HepG2 (cell line): ENCODE measurements at regions not wholly inside any gene's neighbourhood (a gene's known extent, or its start where the extent isn't known, plus 50 kb on each side); places are given as distances from the start of the nearest gene placed in this dataset.

Experiments
- ATAC-seq: fragments of 200-7000 bp; cut with Tn5 transposase; 3 replicates; pipeline ENCODE4 v1.9.1; 2020; ENCODE audit warnings: mild to moderate bottlenecking, moderate library complexity
- BruUV-seq: library from RNA; stranded (reverse); fragments of 400-500 nt; replicated peaks from 2 replicates; lab custom pipeline; 2021; lab: Mats Ljungman, UMichigan
- CTCF ChIA-PET: fragments of 300-600 bp; formaldehyde crosslinking; extraction: SDS; loops from one replicate; lab custom pipeline; 2021; ENCODE audit warnings: low total read pairs, inconsistent platforms, low intra/inter-chr PET ratio; lab: Yijun Ruan, JAX
- POLR2A ChIA-PET: fragments of 350-600 bp; sonication (Branson Sonifier 250); formaldehyde crosslinking; loops from one replicate; lab custom pipeline; 2020; ENCODE audit warnings: antibody characterized with exemption, inconsistent platforms; lab: Yijun Ruan, JAX
- DNase-seq: peaks from one replicate; pipeline ENCODE4 v3.0.0-alpha.2; 2015; ENCODE audit warnings: low spot score
- FAIRE-seq: peaks from 3 replicates; lab custom pipeline; 2011; peaks lifted over from hg19 to GRCh38; lab: Jason Lieb, UNC
- H2AFZ ChIP-seq: one replicate; pipeline ENCODE4 v1.6.1; 2011; ENCODE audit warnings: low read length, inconsistent platforms
- H3K27ac ChIP-seq: fragments of 300-600 bp; 3 replicates; pipeline ENCODE4 v1.8.0; 2011; ENCODE audit warnings: mixed run types, mild to moderate bottlenecking, mixed read lengths, low read length, inconsistent platforms; ENCODE audit not compliant: insufficient read depth; ENCODE audit errors: extremely low read length
- H3K27me3 ChIP-seq, 2 experiments: fragments of 200-600 bp in 1 of 2; 2 replicates in 1 of 2; 3 replicates in 1 of 2; pipeline versions ENCODE4 v1.6.0 to v1.8.0; 2011; ENCODE audit warnings: low read length in 2 of 2, mild to moderate bottlenecking in 2 of 2, moderate library complexity in 2 of 2, inconsistent platforms in 1 of 2; ENCODE audit not compliant: insufficient read depth in 2 of 2, control insufficient read depth in 1 of 2
- H3K36me3 ChIP-seq, 2 experiments: fragments of 200-600 bp in 1 of 2; replicated peaks in 1 of 2; 2 replicates in 1 of 2; 3 replicates in 1 of 2; pipeline versions ENCODE4 v1.5.1 to v1.8.0; 2011; ENCODE audit warnings: low read length in 2 of 2, inconsistent platforms in 1 of 2; ENCODE audit not compliant: insufficient read depth in 2 of 2, control insufficient read depth in 1 of 2
- H3K4me1 ChIP-seq: 2 replicates; pipeline ENCODE4 v1.5.1; 2012; ENCODE audit warnings: low read length, inconsistent platforms; ENCODE audit not compliant: insufficient read depth
- H3K4me2 ChIP-seq: 2 replicates; pipeline ENCODE4 v1.6.0; 2011; ENCODE audit warnings: low read depth, low read length, inconsistent platforms
- H3K4me3 ChIP-seq, 3 experiments: fragments of 200-600 bp in 1 of 3; sonication (generic), shearing (Covaris generic) in 1 of 3; replicated peaks in 1 of 3; 2 replicates each; pipeline ENCODE4 v1.5.1; 2011 to 2016; ENCODE audit warnings: low read length in 3 of 3, inconsistent platforms in 2 of 3, low read depth in 2 of 3, mild to moderate bottlenecking in 2 of 3, control low read depth in 1 of 3, mixed read lengths in 1 of 3; ENCODE audit not compliant: insufficient read depth in 1 of 3
- H3K79me2 ChIP-seq: one replicate; pipeline ENCODE4 v1.6.1; 2011; ENCODE audit warnings: low read length, inconsistent platforms; ENCODE audit not compliant: insufficient read depth
- H3K9ac ChIP-seq: 2 replicates; pipeline ENCODE4 v1.6.0; 2011; ENCODE audit warnings: mild to moderate bottlenecking, low read depth, low read length, inconsistent platforms; ENCODE audit not compliant: insufficient read depth
- H3K9me3 ChIP-seq: 2 replicates; pipeline ENCODE4 v1.5.1; 2012; ENCODE audit warnings: mild to moderate bottlenecking, low read length
- H4K20me1 ChIP-seq: 2 replicates; pipeline ENCODE4 v1.6.0; 2011; ENCODE audit warnings: inconsistent platforms, mild to moderate bottlenecking, low read length, moderate library complexity; ENCODE audit not compliant: insufficient read depth
- GLI4 ChIP-seq: sonication (generic); formaldehyde crosslinking; IDR thresholded peaks from 2 replicates; pipeline ENCODE4 v1.5.1; 2020; ENCODE audit warnings: missing genetic modification reagents, mild to moderate bottlenecking, moderate library complexity, borderline replicate concordance
- SMYD3 ChIP-seq: sonication (generic); formaldehyde crosslinking; IDR thresholded peaks from 2 replicates; pipeline ENCODE4 v1.8.1; 2023; ENCODE audit warnings: mild to moderate bottlenecking, missing genetic modification reagents
- ZNF101 ChIP-seq: sonication (generic); formaldehyde crosslinking; IDR thresholded peaks from 2 replicates; pipeline ENCODE4 v1.4.0; 2020; ENCODE audit warnings: mild to moderate bottlenecking, low read depth, missing genetic modification reagents, borderline replicate concordance
- ZNF143 ChIP-seq: sonication (generic); formaldehyde crosslinking; IDR thresholded peaks from 2 replicates; pipeline ENCODE4 v1.4.0; 2020; ENCODE audit warnings: missing genetic modification reagents
- ZNF550 ChIP-seq: sonication (generic); formaldehyde crosslinking; IDR thresholded peaks from 2 replicates; pipeline ENCODE4 v1.4.0; 2020; ENCODE audit warnings: mild to moderate bottlenecking, missing genetic modification reagents, borderline replicate concordance
- ZNF563 ChIP-seq: sonication (generic); formaldehyde crosslinking; IDR thresholded peaks from 2 replicates; pipeline ENCODE4 v1.8.0; 2022; ENCODE audit warnings: mild to moderate bottlenecking, moderate library complexity, missing genetic modification reagents
- ZSCAN12 ChIP-seq: sonication (generic); formaldehyde crosslinking; IDR thresholded peaks from 2 replicates; pipeline ENCODE4 v1.9.0; 2021; ENCODE audit warnings: mild to moderate bottlenecking, missing genetic modification reagents
- ZSCAN31 ChIP-seq: sonication (generic); formaldehyde crosslinking; IDR thresholded peaks from 2 replicates; pipeline ENCODE4 v1.5.0; 2020; ENCODE audit warnings: low read depth, mild to moderate bottlenecking, missing genetic modification reagents
- WGBS: methylation state at CpG from one replicate; pipeline ENCODE4 v1.1.6; 2017; ENCODE audit warnings: low lambda C conversion rate; 5-methylcytosine and 5-hydroxymethylcytosine counted together
- in situ Hi-C: cut with HindIII; loops from 2 replicates; pipeline ENCODE4 v1.10.0; 2017; ENCODE audit warnings: low pct_unique_long_range_greater_than_20kb; ENCODE audit not compliant: extremely low pct_ligation_motif_present
- intact Hi-C: fragments of 100-400 bp; cut with micrococcal nuclease; formaldehyde crosslinking; loops from one replicate; pipeline ENCODE4 v1.10.0; 2022; ENCODE audit not compliant: unreplicated experiment
- TF ChIP-seq, protein P1 (sequence below): sonication (generic); formaldehyde crosslinking; IDR thresholded peaks from 2 replicates; pipeline ENCODE4 v1.4.0; 2020; ENCODE audit warnings: missing genetic modification reagents, borderline replicate concordance
- TF ChIP-seq, protein P2 (sequence below): sonication (generic); formaldehyde crosslinking; IDR thresholded peaks from 2 replicates; pipeline ENCODE4 v1.5.1; 2020; ENCODE audit warnings: mild to moderate bottlenecking, missing genetic modification reagents
- TF ChIP-seq, protein P3 (sequence below): sonication (generic); formaldehyde crosslinking; IDR thresholded peaks from 2 replicates; pipeline ENCODE4 v1.4.0; 2020; ENCODE audit warnings: missing genetic modification reagents; ENCODE audit errors: not compliant biosample characterization
- TF ChIP-seq, protein P4 (sequence below): fragments of 450-650 bp; IDR thresholded peaks from 2 replicates; pipeline ENCODE4 v1.6.1; 2016

DNA sequence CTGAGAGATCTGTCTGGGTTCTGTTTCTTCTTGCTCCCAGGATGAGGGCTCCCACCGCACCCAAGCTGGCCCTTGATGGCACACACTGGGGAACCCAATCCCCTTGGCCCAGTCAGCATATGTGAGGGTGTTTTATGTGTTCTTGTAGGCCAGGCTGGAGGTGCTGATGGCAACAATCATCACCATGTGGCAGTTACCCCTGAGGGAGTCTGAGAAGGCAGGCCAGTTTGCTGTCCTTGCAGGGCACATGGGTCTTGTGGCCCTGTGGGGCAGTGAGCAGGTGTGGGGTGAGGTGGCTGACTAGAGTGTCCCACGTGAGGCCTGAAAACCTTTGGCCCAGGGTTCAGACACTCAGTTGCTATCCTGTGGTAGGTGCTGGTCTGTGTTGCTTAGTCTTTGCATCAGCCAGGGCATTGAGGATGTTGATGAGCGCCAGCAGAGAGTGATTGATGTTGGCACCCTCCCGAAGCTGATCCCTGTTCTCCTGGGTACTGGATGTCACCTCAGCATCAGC lies 2183.0 kb downstream of the TP53TG3F start:
- 0% methylated on average over 2 of the region's 4 CpGs for WGBS

More for the DNA sequence above, 2183.0 kb downstream of the TP53TG3F start:
- in situ Hi-C loops: no loop called here
- CTCF ChIA-PET: no interaction called here
- Histone ChIP-seq H3K4me2 (no peak overlapping the region), H3K9ac (no peak overlapping the region), H3K4me3 (no peak overlapping the region), H3K4me1 (no peaks in the 10 kb centered on the region), H3K9me3 (peaks cover 93% of the 10 kb centered on the region), H3K27ac (no peak overlapping the region), H3K27me3 (no peaks in the 10 kb centered on the region), H3K79me2 (no peaks in the 10 kb centered on the region), H2AFZ (no peak overlapping the region), H4K20me1 (no peaks in the 10 kb centered on the region), H3K36me3 (no peaks in the 10 kb centered on the region)
- DNase-seq: no peak
- TF ChIP-seq ZNF143 (CRISPR knock-in tag) (no peak), ZSCAN12 (CRISPR knock-in tag) (no peak), ZNF563 (no peak), ZNF101 (CRISPR knock-in tag) (no peak), ZNF550 (CRISPR knock-in tag) (no peak), ZSCAN31 (no peak), SMYD3 (CRISPR knock-in tag) (no peak), GLI4 (CRISPR knock-in tag) (no peak)
- TF ChIP-seq, protein P1, sequence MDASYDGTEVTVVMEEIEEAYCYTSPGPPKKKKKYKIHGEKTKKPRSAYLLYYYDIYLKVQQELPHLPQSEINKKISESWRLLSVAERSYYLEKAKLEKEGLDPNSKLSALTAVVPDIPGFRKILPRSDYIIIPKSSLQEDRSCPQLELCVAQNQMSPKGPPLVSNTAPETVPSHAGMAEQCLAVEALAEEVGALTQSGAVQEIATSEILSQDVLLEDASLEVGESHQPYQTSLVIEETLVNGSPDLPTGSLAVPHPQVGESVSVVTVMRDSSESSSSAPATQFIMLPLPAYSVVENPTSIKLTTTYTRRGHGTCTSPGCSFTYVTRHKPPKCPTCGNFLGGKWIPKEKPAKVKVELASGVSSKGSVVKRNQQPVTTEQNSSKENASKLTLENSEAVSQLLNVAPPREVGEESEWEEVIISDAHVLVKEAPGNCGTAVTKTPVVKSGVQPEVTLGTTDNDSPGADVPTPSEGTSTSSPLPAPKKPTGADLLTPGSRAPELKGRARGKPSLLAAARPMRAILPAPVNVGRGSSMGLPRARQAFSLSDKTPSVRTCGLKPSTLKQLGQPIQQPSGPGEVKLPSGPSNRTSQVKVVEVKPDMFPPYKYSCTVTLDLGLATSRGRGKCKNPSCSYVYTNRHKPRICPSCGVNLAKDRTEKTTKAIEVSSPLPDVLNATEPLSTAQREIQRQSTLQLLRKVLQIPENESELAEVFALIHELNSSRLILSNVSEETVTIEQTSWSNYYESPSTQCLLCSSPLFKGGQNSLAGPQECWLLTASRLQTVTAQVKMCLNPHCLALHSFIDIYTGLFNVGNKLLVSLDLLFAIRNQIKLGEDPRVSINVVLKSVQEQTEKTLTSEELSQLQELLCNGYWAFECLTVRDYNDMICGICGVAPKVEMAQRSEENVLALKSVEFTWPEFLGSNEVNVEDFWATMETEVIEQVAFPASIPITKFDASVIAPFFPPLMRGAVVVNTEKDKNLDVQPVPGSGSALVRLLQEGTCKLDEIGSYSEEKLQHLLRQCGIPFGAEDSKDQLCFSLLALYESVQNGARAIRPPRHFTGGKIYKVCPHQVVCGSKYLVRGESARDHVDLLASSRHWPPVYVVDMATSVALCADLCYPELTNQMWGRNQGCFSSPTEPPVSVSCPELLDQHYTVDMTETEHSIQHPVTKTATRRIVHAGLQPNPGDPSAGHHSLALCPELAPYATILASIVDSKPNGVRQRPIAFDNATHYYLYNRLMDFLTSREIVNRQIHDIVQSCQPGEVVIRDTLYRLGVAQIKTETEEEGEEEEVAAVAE (CRISPR knock-in tag): no peak
- TF ChIP-seq, protein P2, sequence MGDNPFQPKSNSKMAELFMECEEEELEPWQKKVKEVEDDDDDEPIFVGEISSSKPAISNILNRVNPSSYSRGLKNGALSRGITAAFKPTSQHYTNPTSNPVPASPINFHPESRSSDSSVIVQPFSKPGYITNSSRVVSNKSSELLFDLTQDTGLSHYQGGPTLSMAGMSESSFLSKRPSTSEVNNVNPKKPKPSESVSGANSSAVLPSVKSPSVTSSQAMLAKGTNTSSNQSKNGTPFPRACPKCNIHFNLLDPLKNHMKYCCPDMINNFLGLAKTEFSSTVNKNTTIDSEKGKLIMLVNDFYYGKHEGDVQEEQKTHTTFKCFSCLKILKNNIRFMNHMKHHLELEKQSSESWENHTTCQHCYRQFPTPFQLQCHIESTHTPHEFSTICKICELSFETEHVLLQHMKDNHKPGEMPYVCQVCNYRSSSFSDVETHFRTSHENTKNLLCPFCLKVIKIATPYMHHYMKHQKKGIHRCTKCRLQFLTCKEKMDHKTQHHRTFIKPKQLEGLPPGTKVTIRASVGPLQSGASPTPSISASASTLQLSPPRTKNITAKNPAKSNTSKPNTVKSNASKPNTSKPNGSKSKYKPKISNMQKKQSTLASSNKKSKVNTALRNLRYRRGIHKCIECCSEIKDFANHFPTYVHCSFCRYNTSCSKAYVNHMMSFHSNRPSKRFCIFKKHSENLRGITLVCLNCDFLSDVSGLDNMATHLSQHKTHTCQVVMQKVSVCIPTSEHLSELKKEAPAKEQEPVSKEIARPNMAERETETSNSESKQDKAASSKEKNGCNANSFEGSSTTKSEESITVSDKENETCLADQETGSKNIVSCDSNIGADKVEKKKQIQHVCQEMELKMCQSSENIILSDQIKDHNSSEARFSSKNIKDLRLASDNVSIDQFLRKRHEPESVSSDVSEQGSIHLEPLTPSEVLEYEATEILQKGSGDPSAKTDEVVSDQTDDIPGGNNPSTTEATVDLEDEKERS: no peak
- TF ChIP-seq, protein P3, sequence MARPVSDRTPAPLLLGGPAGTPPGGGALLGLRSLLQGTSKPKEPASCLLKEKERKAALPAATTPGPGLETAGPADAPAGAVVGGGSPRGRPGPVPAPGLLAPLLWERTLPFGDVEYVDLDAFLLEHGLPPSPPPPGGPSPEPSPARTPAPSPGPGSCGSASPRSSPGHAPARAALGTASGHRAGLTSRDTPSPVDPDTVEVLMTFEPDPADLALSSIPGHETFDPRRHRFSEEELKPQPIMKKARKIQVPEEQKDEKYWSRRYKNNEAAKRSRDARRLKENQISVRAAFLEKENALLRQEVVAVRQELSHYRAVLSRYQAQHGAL (CRISPR knock-in tag): no peak
- TF ChIP-seq, protein P4, sequence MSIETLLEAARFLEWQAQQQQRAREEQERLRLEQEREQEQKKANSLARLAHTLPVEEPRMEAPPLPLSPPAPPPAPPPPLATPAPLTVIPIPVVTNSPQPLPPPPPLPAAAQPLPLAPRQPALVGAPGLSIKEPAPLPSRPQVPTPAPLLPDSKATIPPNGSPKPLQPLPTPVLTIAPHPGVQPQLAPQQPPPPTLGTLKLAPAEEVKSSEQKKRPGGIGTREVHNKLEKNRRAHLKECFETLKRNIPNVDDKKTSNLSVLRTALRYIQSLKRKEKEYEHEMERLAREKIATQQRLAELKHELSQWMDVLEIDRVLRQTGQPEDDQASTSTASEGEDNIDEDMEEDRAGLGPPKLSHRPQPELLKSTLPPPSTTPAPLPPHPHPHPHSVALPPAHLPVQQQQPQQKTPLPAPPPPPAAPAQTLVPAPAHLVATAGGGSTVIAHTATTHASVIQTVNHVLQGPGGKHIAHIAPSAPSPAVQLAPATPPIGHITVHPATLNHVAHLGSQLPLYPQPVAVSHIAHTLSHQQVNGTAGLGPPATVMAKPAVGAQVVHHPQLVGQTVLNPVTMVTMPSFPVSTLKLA: no peak
- intact Hi-C loops: no loop called here
- POLR2A ChIA-PET: no interaction called here
- BruUV-seq: no TSS peak
- no peak for FAIRE-seq
- no peak for ATAC-seq
